Skin of body (tissue), 1 donor: ENCODE measurements at regions not wholly inside any gene's neighbourhood (a gene's known extent, or its start where the extent isn't known, plus 50 kb on each side); places are given as distances from the start of the nearest gene placed in this dataset.

ENCODE experiments used
- DNase-seq: peaks from one replicate; lab custom pipeline; 2025; lab: John Stamatoyannopoulos, UW

GRCh38 chr20:4559106-4559505 is 127.2 kb upstream of the PRNP start:
- no peak for DNase-seq

- no peak for DNase-seq
Observed at GRCh38 chr20:4556781-4557180, 129.5 kb upstream of the PRNP start.

GRCh38 chr20:4555188-4555890 is 130.9 kb upstream of the PRNP start:
- no peak for DNase-seq

- no peak for DNase-seq
Observed at GRCh38 chr20:4554346-4554745, 131.9 kb upstream of the PRNP start.

GRCh38 chr20:4552075-4552640 is 134.1 kb upstream of the PRNP start:
- no peak for DNase-seq

GRCh38 chr20:4550740-4551139 is 135.5 kb upstream of the PRNP start:
- no peak for DNase-seq

GRCh38 chr20:4549711-4550259 is 136.5 kb upstream of the PRNP start:
- DNase-seq, result no peak

GRCh38 chr20:4548552-4548951 is 137.7 kb upstream of the PRNP start:
- no peak for DNase-seq

GRCh38 chr20:4546786-4547185 is 139.5 kb upstream of the PRNP start:
- DNase-seq, result no peak

- DNase-seq, result no peak
Observed at GRCh38 chr20:4546342-4546741, 139.9 kb upstream of the PRNP start.

- no peak for DNase-seq
Observed at GRCh38 chr20:4545526-4545925, 140.7 kb upstream of the PRNP start.

GRCh38 chr20:4544765-4545164 is 141.5 kb upstream of the PRNP start:
- DNase-seq, result no peak

GRCh38 chr20:4542270-4542669 is 144.0 kb upstream of the PRNP start:
- no peak for DNase-seq

GRCh38 chr20:4534315-4534714 is 151.9 kb upstream of the PRNP start:
- DNase-seq, result peak; percentile 2

- no peak for DNase-seq
Observed at GRCh38 chr20:4533368-4534133, 152.7 kb upstream of the PRNP start.

GRCh38 chr20:4532772-4533171 is 153.5 kb upstream of the PRNP start:
- no peak for DNase-seq

GRCh38 chr20:4524792-4525191 is 161.5 kb upstream of the PRNP start:
- no peak for DNase-seq

- no peak for DNase-seq
Observed at GRCh38 chr20:4524307-4524706, 161.9 kb upstream of the PRNP start.

- DNase-seq, result no peak
Observed at GRCh38 chr20:4522310-4522709, 163.9 kb upstream of the PRNP start.

- no peak for DNase-seq
Observed at GRCh38 chr20:4521170-4521968, 164.9 kb upstream of the PRNP start.

GRCh38 chr20:4519534-4519933 is 166.7 kb upstream of the PRNP start:
- no peak for DNase-seq

- no peak for DNase-seq
Observed at GRCh38 chr20:4516876-4517275, 169.4 kb upstream of the PRNP start.
